ENCODE measurements at regions not wholly inside any gene's neighbourhood (a gene's known extent, or its start where the extent isn't known, plus 50 kb on each side); places are given as distances from the start of the nearest gene placed in this dataset.

GRCh38 chr11:44409558-44410236, 99.8 kb upstream of the ALX4 start:
- Mint-ChIP-seq H3K9me3 (peaks cover 4 to 7% of the 10 kb centered on the region in 2 experiments; a peak in 4 of 5 replicates), H3K4me3 (no peak overlapping the region), H3K4me1 (no peaks in the 10 kb centered on the region), H3K27me3 (ENCODE audit: low read depth) (peaks cover 46% of the 10 kb centered on the region), H3K36me3 (ENCODE audit: insufficient read depth in 1 of 3, low read depth in 3 of 3) (0 out of 7 replicates have a peak, but pooled peaks cover 0 to 2% (median 0%) of the 10 kb centered on the region in 3 experiments), H3K27ac (no peak overlapping the region; a peak in 1 of 7 replicates)
- no peaks in the 10 kb centered on the region for H3K79me1 ChIP-seq (ENCODE audit: insufficient read depth, low read depth, low read length, poor library complexity, severe bottlenecking)
- no peaks in the 10 kb centered on the region for H3K9me3 ChIP-seq (ENCODE audit: control insufficient read depth, low read depth, low read length)
- H2BK120ac ChIP-seq (ENCODE audit: low read depth, low read length, poor library complexity, severe bottlenecking): no peak overlapping the region
- H3K18ac ChIP-seq (ENCODE audit: insufficient read length, low read depth, low read length): no peak overlapping the region
- no peak overlapping the region for H4K8ac ChIP-seq (replicated peaks; ENCODE audit: insufficient read length, low read depth, low read length)
- H3K4ac ChIP-seq (ENCODE audit: low read depth, low read length): no peak overlapping the region
- no peak overlapping the region for H2BK20ac ChIP-seq (ENCODE audit: low read depth, low read length, poor library complexity, severe bottlenecking)
- no peak overlapping the region for H3K4me2 ChIP-seq (ENCODE audit: insufficient read depth, insufficient read length, low read length)
- H3K23me2 ChIP-seq (ENCODE audit: insufficient read length, low read depth, low read length, poor library complexity, severe bottlenecking): no peaks in the 10 kb centered on the region
- TF ChIP-seq CTCF (conservative IDR thresholded peaks at IDR 0.05): no peak
- H2AK5ac ChIP-seq (ENCODE audit: insufficient read length, low read length): no peak overlapping the region
- DNase-seq: no peak
- no peak overlapping the region for H2AFZ ChIP-seq (ENCODE audit: low read length)
- H2BK5ac ChIP-seq (ENCODE audit: insufficient read length, low read length): no peak overlapping the region
- no peak overlapping the region for H3T11ph ChIP-seq (ENCODE audit: low read length)
- H3K27me3 ChIP-seq (ENCODE audit: insufficient read depth, low read length): no peaks in the 10 kb centered on the region
- WGBS (ENCODE audit: extremely low coverage, insufficient read length, low lambda C conversion rate): no CpG with 5 or more reads among the region's 9 CpGs
- H3K23ac ChIP-seq (ENCODE audit: insufficient read length, low read depth, low read length): no peak overlapping the region
- no peak overlapping the region for H3K27ac ChIP-seq (ENCODE audit: insufficient read length, low read depth, low read length)
- H3K56ac ChIP-seq (ENCODE audit: insufficient read length, low read depth, low read length): no peak overlapping the region
- no peak overlapping the region for H2BK15ac ChIP-seq (ENCODE audit: low read depth, low read length)
- no peak overlapping the region for H3K9ac ChIP-seq (ENCODE audit: extremely low read depth, insufficient read length, low read length)
- no peaks in the 10 kb centered on the region for H3K79me2 ChIP-seq (ENCODE audit: insufficient read depth, low read length)
- no peaks in the 10 kb centered on the region for H4K20me1 ChIP-seq (ENCODE audit: control insufficient read depth, insufficient read depth, insufficient read length)
- H3K4me1 ChIP-seq (ENCODE audit: insufficient read depth, low read length): no peaks in the 10 kb centered on the region
- H4K5ac ChIP-seq (ENCODE audit: insufficient read length, low read depth, low read length): no peak overlapping the region
- H4K91ac ChIP-seq (ENCODE audit: insufficient read length, low read depth, low read length): no peak overlapping the region
- H2BK12ac ChIP-seq (ENCODE audit: insufficient read length, low read depth, low read length): no peak overlapping the region
- H3K14ac ChIP-seq (ENCODE audit: insufficient read depth, low read length): no peak overlapping the region
